GM21360 (cell line): ENCODE measurements at regions not wholly inside any gene's neighbourhood (a gene's known extent, or its start where the extent isn't known, plus 50 kb on each side); places are given as distances from the start of the nearest gene placed in this dataset.

Experiments
- ATAC-seq: cut with Tn5 transposase; IDR thresholded peaks from one replicate; pipeline ENCODE4 v1.9.1; 2021; ENCODE audit warnings: mild to moderate bottlenecking, moderate library complexity; ENCODE audit not compliant: unreplicated experiment

DNA sequence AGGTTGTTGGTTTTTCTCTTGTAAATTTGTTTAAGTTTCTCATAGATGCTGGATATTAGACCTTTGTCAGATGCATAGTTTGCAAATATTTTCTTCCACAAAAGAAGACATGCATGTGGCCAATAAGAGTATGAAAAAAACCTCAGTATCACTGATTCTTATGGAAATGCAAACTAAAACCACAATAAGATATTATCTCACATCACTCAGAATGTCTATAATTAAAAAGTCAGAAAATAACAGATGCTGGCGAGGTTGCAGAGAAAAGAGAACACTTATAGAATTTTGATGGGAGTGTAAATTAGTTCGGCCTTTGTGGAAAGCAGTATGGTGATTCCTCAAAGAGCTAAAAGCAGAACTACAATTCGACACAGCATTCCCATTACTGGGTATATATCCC is 1355.6 kb downstream of the FAM133A start:
- ATAC-seq = no peak

DNA sequence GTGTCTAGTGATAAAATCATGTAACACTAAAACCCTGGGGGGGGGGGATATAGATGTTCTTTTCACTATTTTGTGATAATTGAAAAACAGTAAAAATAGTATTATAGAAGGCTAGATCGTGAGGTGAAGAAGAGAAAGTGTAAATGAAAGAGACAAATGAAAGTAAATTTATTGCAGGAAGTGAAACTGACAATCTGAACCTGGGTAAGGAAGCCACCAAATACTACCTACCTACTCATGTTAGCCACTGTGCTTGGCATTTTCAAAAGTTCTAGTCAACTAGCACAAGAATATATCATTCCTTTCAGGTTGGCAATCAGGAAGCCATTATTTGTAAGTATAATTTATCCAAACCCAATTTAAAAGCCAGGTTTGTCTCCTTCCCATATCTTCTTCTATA is 1366.1 kb downstream of the FAM133A start:
- peak; percentile 71 for ATAC-seq

DNA sequence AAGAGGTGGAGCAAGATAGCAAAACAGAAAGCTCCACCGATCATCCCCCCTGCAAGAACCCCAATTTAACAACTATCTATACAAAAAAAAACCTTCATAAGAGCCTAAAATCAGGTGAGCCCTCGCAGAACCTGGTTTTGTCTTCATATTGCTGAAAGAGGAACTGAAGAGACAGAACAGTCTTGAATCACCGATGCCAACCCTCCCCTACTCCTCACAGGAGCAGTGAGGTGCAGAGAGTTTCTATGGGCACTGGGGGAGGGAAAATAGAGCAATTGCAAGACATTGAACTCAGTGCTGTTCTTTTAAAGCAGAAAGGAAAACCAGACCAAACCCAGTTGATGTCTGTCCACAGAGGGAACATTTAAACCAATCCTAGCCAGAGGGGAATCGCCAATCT is 1370.3 kb downstream of the FAM133A start:
- ATAC-seq = no peak

DNA sequence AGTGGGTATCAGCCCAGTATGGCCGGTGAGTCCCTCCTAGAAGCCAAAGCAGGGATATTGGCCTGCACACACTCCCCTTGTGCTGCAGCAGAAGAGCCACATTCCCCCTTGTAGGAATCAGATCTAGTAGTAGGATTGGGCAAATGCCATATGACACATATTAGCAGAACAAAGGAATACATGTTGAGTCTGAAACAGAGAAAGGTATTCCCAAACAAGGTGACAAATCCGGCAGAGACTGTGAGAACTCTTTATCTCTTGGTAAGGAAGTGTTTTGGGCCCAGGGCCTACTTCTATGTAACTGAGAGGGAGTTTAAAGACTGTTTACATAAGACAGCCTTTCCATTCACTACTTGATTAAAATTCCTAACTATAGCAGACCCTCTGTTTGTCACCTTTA is 1382.0 kb downstream of the FAM133A start:
- ATAC-seq = no peak

DNA sequence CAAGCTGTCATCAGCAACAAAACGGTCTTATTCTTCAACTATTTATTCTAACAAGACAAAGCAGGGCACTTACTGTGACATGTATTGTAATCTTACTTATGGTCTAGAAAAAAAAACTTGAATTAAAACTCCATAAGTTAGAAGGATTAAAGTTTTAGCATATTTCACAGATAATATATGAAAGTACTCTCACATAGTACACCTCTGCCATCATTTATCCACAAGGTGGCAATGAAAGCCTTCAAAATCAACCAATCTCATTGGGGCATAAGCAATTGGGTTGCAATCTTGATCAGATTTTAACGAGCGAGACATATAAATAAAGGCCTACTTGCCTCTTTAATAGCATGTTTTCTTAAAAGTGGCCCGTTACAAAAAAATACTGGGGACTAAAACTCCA is 1382.9 kb downstream of the FAM133A start:
- ATAC-seq = no peak

DNA sequence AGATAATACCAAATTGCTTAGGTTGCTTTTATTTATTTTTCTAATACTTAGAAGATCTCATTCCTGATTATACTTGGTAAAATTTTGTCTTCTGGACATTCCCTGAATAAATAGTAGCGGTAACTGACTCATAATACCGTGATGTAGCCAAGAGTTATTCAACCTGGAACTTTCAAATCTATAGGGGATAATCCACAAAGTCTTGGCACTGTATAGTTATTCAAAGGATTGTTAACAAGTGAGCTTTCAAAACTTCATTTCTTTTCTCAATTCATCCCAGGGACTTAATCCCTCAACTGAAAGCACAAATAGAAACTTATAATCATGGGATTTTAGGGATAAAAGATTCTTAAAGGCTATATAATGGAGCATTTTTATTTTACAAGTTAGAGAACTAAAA is 1383.3 kb downstream of the FAM133A start:
- ATAC-seq = no peak

DNA sequence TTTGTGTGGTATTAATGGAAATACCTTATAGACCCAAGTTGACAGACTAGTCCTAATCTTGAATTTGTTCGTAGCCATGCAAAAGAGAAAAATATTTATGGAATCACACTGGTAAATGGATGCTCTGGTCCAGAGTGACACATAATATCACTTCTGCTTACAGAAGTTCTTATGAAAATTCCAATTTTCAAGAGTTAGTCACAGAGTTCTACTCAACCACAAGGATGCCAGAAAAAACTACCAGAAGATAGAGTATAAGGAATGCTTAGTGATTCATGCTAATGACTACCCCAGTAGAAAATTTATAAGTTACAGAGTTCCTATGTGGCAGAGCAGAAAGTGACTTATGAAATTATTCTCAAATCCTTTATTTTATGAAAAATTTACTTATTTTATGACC is 1384.8 kb downstream of the FAM133A start:
- no peak for ATAC-seq

DNA sequence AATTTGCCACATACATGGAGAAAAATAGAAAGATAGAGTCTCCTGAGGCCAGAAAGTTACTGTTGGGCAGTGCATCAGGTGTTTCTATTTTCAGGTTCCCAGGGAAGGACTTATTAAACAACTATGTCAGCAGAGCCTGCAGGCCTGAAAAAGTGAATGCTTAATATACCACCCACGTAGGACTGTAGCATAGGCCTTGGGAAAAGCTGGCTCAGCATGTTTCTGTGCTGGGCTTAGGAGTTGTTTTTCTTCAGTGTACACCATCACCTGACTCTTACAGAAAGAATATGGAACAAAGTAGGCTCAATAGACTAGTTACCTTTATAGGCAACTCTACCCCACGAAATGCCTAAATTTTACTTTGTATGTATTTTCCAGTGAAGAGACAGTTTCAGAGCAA is 1385.9 kb downstream of the FAM133A start:
- no peak for ATAC-seq

DNA sequence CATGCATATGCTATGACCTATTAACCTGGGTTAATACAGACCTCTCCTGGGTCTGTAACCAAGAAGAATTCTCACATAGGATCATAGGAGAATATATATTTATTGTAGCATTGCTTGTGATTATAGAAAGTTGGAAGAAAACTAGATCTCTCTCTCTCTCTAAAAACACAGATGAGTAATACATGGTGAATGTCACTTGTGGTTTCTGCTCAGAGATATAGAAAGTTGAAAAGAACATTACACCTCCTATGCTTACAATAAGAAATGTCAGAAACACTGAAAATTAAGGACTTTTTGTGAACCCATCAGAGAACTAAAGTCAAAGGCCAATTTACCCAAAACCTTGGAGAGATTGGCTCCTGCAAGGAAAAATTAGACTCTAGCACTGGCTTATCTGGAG is 1389.5 kb downstream of the FAM133A start:
- ATAC-seq = no peak

DNA sequence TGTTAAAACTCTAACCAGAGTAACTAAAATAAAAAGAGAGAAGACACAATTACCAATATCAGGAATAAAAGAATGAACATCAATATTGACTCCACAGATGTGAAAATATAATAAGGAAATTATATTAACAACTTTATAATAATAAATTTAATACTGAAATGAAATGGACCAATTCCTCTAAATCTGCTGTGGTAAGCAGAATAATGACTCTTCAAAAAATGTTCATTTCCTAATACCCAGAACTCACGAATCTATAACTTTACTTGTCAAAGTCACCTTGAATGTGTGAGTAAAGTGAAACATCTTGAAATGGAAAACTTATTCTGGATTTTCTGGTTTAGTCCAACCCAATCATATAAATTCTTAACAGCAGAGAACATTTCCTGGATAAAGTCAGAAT is 1391.1 kb downstream of the FAM133A start:
- ATAC-seq = no peak

DNA sequence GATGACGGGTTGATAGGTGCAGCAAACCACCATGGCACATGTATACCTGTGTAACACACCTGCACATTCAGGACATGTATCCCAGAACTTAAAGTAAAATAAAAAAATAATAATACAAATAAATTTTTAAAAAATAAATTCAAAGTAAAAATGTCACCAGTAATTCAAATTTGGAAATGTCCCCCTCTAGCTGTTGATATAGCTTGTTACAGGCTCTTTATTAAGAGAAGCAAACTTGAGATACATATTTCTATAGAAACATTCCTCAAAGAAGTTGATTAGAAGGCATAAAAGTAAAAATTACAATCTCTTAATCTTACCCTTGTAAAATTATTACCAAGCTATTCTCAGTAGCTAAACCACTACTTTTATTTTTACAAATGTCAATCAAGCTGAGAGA is 1397.0 kb downstream of the FAM133A start:
- no peak for ATAC-seq

DNA sequence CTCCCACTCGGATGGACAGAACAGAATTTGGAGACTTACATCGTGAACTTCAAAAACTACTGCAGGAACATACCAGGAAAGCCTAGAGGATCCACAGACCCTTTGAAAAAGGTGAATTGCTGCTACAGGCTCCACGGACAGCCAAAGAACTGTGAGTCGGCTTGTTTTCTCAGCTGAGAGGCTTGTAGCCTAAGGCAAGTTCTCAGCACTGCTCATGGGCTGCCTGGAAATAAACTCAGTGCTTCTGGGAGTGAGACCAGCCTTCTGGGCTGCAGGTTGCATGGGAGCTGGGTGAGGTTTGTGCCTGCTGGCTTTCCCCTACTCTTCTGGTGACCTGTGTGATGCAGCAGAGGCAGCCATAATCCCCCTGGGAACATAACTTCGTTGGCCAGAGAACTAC is 1397.6 kb downstream of the FAM133A start:
- ATAC-seq = no peak

DNA sequence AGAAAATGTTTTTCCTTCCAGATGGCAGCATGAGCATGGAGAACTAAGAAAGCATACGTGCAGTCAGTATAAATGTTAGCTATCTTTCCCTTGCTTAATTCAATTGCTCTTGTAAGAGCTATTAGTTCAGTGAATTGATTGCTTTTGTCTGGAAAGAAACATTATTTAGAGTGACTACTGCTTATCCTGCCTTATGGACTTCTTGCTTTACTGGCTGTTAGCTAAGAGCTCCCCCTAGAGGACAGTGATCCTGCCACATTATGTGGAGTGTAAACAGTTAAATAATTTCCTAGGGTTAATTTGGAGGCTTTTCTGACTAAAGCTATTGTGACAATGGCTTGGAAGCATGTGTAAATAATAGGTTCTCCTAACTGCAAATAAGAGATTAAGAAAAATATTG is 1402.4 kb downstream of the FAM133A start:
- no peak for ATAC-seq

DNA sequence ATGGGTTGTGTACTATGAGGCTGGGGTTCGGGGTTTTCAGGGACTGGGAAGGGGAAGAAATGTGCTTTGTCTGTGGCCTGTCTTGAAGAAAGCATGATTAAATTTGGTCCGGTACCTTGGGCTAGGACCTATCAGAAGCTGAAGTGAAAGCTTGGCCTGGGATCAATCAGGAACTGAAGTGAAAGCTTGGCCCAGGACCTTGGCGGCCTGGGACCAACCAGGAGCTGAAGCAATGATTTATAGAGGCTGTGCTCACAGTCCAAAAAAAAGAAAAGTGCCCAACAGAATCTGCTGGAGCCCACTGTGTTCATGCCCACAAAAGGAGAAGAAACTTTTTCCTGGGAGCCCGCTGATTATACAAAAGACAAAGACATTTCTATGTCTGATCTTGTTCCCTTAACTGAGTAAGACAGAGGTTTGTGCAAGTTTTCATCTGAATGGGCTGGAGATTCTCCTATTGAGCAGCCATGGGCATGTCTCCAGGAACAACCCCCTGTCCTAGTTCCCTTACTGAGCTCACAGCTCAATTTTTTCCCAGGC is 1427.9 kb downstream of the FAM133A start:
- no peak for ATAC-seq

DNA sequence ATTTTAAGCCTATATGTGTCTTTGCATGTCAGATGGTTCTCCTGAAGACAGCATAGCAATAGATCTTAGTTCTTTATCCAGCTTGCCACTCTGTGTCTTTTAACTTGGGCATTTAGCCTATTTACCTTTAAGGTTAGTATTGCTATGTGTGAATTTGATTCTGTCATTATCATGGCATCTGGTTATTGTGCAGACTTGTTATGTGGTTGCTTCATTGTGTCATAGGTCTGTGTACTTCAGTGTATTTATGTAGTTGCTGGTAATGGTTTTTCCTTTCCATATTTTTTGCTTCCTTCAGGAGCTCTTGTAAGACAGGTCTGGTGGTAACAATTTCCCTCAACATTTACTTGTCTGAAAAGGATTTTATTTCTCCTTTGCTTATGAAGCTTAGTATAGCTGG is 1443.5 kb downstream of the FAM133A start:
- ATAC-seq = no peak

DNA sequence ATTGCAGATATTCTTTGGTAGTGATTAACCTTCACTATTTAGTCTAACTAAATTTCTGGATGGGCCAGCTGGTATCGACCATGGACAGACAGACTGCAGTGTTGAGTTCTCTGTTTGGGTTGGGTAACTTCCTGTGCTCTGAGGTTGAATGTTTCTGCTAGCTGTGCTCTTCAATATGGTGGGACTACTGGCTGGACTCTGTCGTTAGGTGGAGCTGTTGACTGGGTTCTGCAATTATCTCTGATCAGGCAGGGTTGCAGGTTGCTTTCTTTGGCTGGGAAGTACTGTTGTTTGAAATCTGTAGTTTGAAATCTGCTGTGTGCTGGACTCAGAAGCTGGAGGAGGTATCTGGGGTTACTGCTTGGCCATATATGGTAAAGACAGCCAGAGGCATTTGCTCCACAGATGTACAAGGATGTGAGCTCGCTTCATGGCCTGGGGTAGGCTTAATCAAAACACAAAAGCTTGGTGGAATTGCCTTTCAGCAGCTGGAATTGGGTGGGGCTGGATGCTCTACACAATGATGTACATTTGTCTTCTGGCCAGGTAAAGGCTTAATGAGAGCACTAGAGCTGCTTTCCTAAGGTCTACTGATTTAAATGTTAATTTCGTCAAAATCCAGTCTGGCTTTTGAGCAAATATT is 1472.0 kb downstream of the FAM133A start:
- no peak for ATAC-seq

DNA sequence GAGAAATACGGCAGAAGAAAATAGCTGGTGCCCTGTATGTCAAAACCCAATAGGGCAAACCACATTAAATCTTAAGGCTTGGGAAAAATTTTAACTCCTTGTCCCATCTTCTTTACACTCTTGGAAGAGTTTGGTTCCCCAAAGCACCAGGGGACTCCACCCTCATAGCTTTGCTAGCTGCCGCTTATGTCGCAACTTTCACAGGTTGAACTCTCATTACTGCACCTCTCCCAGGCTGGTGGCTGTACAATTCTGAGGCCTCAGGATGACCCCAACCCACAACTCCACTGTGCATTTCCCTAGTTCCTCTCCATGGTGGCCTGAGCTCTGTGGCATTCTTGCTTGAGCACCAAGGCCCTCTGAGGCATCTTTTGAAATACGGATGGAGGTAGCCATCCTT is 1478.8 kb downstream of the FAM133A start:
- ATAC-seq = no peak

DNA sequence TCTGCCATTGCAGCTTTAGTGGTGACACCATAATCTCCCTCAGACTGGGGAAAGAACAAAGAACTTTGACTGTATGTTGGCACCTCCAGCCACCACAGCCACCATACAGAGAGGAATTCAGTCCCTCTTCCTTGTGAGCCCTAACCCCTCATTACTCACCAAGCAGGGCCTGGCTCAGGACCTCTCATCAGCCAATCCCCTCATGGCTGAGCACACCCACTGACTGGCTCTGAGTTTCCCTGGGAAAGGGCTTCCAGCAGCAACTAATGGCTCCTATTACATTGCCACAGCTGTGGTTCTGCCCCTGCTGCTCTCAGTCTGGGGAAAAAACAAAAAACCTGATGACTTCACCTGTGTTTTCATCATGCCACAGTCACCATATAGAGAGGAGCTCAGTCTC is 1482.6 kb downstream of the FAM133A start:
- ATAC-seq = no peak
